OCI-LY7 (cell line): ENCODE measurements at regions not wholly inside any gene's neighbourhood (a gene's known extent, or its start where the extent isn't known, plus 50 kb on each side); places are given as distances from the start of the nearest gene placed in this dataset.
"Not testable (repeated sequence)": the region's sequence is repeated elsewhere in the genome, so short reads cannot be mapped to it uniquely, and the experiment has no call there.

Source experiments
- BruUV-seq: library from RNA; stranded (reverse); fragments of 400-500 nt; replicated peaks from 2 replicates; lab custom pipeline; 2021; lab: Mats Ljungman, UMichigan
- CTCF ChIA-PET: fragments of 300-600 bp; sonication (Branson Sonifier 250); formaldehyde crosslinking; loops from one replicate; lab custom pipeline; 2022; ENCODE audit warnings: antibody characterized with exemption; ENCODE audit not compliant: unreplicated experiment; lab: Charles Lee
- POLR2A ChIA-PET: fragments of 300-600 bp; sonication (Branson Sonifier 250); formaldehyde crosslinking; loops from one replicate; lab custom pipeline; 2022; ENCODE audit warnings: antibody characterized with exemption; lab: Charles Lee
- DNase-seq: peaks from one replicate; pipeline ENCODE4 v3.0.0-alpha.2; 2015; ENCODE audit warnings: low spot score
- H2AFZ ChIP-seq: fragments of 200-600 bp; sonication (generic), shearing (Covaris generic); 2 replicates; pipeline ENCODE4 v1.6.1; 2014; ENCODE audit warnings: mild to moderate bottlenecking, antibody characterized with exemption, low read length, moderate library complexity
- H3K27ac ChIP-seq: fragments of 200-600 bp; sonication (generic); 2 replicates; pipeline ENCODE4 v1.5.1; 2014; ENCODE audit warnings: mixed run types, low read depth, mild to moderate bottlenecking, moderate library complexity, low read length, inconsistent platforms; ENCODE audit not compliant: poor library complexity, severe bottlenecking
- H3K36me3 ChIP-seq: fragments of 200-600 bp; sonication (generic); 2 replicates; pipeline ENCODE4 v1.6.1; 2014; ENCODE audit warnings: mild to moderate bottlenecking, antibody characterized with exemption, low read length, moderate library complexity, mixed read lengths; ENCODE audit not compliant: insufficient read depth
- H3K4me1 ChIP-seq: fragments of 200-600 bp; sonication (generic); 2 replicates; pipeline ENCODE4 v1.5.1; 2014; ENCODE audit warnings: mild to moderate bottlenecking, low read length; ENCODE audit not compliant: insufficient read depth, poor library complexity, severe bottlenecking
- H3K4me2 ChIP-seq: fragments of 200-600 bp; sonication (generic); 2 replicates; pipeline ENCODE4 v1.6.1; 2014; ENCODE audit warnings: mild to moderate bottlenecking, low read length
- H3K4me3 ChIP-seq: fragments of 200-600 bp; sonication (generic); 2 replicates; pipeline ENCODE4 v1.5.1; 2014; ENCODE audit warnings: mild to moderate bottlenecking, low read depth, low read length; ENCODE audit not compliant: poor library complexity, severe bottlenecking
- H3K79me2 ChIP-seq: fragments of 200-600 bp; sonication (generic); 2 replicates; pipeline ENCODE4 v1.6.1; 2016; ENCODE audit warnings: low read depth, mild to moderate bottlenecking, low read length, moderate library complexity, mixed read lengths; ENCODE audit not compliant: insufficient read depth
- H3K9me2 ChIP-seq: fragments of 200-600 bp; sonication (generic); 2 replicates; pipeline ENCODE4 v1.6.1; 2016; ENCODE audit warnings: mild to moderate bottlenecking, low read length, mixed read lengths; ENCODE audit not compliant: insufficient read depth
- H3K9me3 ChIP-seq: fragments of 200-600 bp; sonication (generic); 2 replicates; pipeline ENCODE4 v1.6.1; 2014; ENCODE audit warnings: mild to moderate bottlenecking, mixed run types, low read length, mixed read lengths
- H4K20me1 ChIP-seq: fragments of 200-600 bp; sonication (generic); 2 replicates; pipeline ENCODE4 v1.6.1; 2014; ENCODE audit warnings: mild to moderate bottlenecking, antibody characterized with exemption, low read length, moderate library complexity, mixed read lengths; ENCODE audit not compliant: insufficient read depth
- CTCF ChIP-seq: fragments of 200-600 bp; sonication (generic); conservative IDR thresholded peaks from 2 replicates; pipeline ENCODE4 v1.5.1; 2014; ENCODE audit warnings: mild to moderate bottlenecking, antibody characterized with exemption, low read length, moderate library complexity, mixed read lengths
- EZH2phosphoT487 ChIP-seq: fragments of 200-600 bp; sonication (generic); IDR thresholded peaks from 2 replicates; pipeline ENCODE4 v1.6.1; 2018; ENCODE audit warnings: low read depth, borderline replicate concordance, mild to moderate bottlenecking, mixed run types, antibody characterized with exemption, low read length, moderate library complexity, mixed read lengths
- intact Hi-C: fragments of 100-400 bp; cut with micrococcal nuclease; formaldehyde crosslinking; loops from one replicate; pipeline ENCODE4 v1.10.0; 2022; ENCODE audit not compliant: unreplicated experiment

GRCh38 chr12:67488349-67488748 is 160.2 kb upstream of the DYRK2 start:
- BruUV-seq, H3K9me2 ChIP-seq, H3K27ac ChIP-seq, H3K4me2 ChIP-seq, DNase-seq, H3K4me1 ChIP-seq, H2AFZ ChIP-seq, POLR2A ChIA-PET, intact Hi-C loops, H3K36me3 ChIP-seq, H3K4me3 ChIP-seq, CTCF ChIA-PET, H3K79me2 ChIP-seq, H4K20me1 ChIP-seq: not testable (repeated sequence)
- peaks cover 21% of the 10 kb centered on the region; the same call in 1 of the 2 replicates for H3K9me3 ChIP-seq

- Histone ChIP-seq H3K4me1 (no peaks in the 10 kb centered on the region), H4K20me1 (no peaks in the 10 kb centered on the region), H2AFZ (no peak overlapping the region), H3K27ac (no peak overlapping the region), H3K9me3 (peaks cover 21% of the 10 kb centered on the region; the same call in 1 of the 2 replicates), H3K9me2 (no peaks in the 10 kb centered on the region), H3K36me3 (no peaks in the 10 kb centered on the region), H3K4me2 (no peak overlapping the region), H3K4me3 (no peak overlapping the region), H3K79me2 (no peaks in the 10 kb centered on the region)
- ChIA-PET POLR2A (no interaction called here), CTCF (no interaction called here)
- DNase-seq: no peak
- TF ChIP-seq EZH2phosphoT487: no peak
- TF ChIP-seq CTCF: no peak
- intact Hi-C loops: no loop called here
- no TSS peak for BruUV-seq
Measured at GRCh38 chr12:67489007-67489406, 159.5 kb upstream of the DYRK2 start.

GRCh38 chr12:67496581-67496980 is 152.0 kb upstream of the DYRK2 start:
- TF ChIP-seq CTCF (no peak), EZH2phosphoT487 (no peak)
- CTCF ChIA-PET: no interaction called here
- Histone ChIP-seq H3K4me2 (no peak overlapping the region), H3K9me2 (no peaks in the 10 kb centered on the region), H3K4me1 (no peaks in the 10 kb centered on the region), H2AFZ (no peak overlapping the region), H3K79me2 (no peaks in the 10 kb centered on the region), H3K9me3 (no peaks in the 10 kb centered on the region), H3K27ac (no peak overlapping the region), H3K4me3 (no peak overlapping the region), H3K36me3 (no peaks in the 10 kb centered on the region), H4K20me1 (no peaks in the 10 kb centered on the region)
- intact Hi-C loops: no loop called here
- no TSS peak for BruUV-seq
- POLR2A ChIA-PET: interaction anchor here (0.6 to 1.4 kb wide), 2 partner anchors 10 to 1649 kb away, joined by 3 to 4 read pairs; no protein-coding TSS in a partner anchor
- no peak for DNase-seq
